ENCODE measurements at regions not wholly inside any gene's neighbourhood (a gene's known extent, or its start where the extent isn't known, plus 50 kb on each side); places are given as distances from the start of the nearest gene placed in this dataset.

- TF ChIP-seq FOXP2 (optimal IDR thresholded peaks at IDR 0.05; ENCODE audit: borderline replicate concordance, extremely low read depth, extremely low read length, insufficient read depth) = no peak
Observed at GRCh38 chr12:13599176-13599575, 382.2 kb downstream of the GRIN2B start.

DNA sequence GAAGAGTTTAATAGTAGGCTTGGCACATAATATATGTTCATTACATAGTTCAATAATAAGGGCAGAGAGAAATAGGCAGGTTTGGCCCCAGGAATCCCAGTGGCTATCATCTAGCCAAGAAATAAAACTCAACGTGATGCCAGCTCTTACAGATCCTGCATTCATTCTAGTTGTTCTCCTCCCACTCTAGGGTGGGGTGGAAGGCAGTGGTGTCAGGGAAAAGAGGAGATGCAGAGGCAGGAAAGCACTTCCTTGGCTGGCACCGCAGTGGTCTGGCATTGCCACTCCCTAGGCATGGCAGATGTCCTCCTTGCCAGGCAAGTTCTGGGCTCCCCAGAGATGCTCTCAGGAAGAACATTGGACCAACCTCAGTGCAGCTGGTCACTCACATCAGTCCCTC, 383.6 kb downstream of the GRIN2B start:
- TF ChIP-seq TAF1 (IDR thresholded peaks at IDR 0.05; ENCODE audit: borderline replicate concordance, insufficient read depth, low read length) = no peak
- TF ChIP-seq, protein P1, sequence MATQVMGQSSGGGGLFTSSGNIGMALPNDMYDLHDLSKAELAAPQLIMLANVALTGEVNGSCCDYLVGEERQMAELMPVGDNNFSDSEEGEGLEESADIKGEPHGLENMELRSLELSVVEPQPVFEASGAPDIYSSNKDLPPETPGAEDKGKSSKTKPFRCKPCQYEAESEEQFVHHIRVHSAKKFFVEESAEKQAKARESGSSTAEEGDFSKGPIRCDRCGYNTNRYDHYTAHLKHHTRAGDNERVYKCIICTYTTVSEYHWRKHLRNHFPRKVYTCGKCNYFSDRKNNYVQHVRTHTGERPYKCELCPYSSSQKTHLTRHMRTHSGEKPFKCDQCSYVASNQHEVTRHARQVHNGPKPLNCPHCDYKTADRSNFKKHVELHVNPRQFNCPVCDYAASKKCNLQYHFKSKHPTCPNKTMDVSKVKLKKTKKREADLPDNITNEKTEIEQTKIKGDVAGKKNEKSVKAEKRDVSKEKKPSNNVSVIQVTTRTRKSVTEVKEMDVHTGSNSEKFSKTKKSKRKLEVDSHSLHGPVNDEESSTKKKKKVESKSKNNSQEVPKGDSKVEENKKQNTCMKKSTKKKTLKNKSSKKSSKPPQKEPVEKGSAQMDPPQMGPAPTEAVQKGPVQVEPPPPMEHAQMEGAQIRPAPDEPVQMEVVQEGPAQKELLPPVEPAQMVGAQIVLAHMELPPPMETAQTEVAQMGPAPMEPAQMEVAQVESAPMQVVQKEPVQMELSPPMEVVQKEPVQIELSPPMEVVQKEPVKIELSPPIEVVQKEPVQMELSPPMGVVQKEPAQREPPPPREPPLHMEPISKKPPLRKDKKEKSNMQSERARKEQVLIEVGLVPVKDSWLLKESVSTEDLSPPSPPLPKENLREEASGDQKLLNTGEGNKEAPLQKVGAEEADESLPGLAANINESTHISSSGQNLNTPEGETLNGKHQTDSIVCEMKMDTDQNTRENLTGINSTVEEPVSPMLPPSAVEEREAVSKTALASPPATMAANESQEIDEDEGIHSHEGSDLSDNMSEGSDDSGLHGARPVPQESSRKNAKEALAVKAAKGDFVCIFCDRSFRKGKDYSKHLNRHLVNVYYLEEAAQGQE (IDR thresholded peaks at IDR 0.05; ENCODE audit: insufficient read depth in 1 of 2, low read depth in 2 of 2, low read length in 2 of 2) = no peak
- TF ChIP-seq SIN3A (IDR thresholded peaks at IDR 0.05; ENCODE audit: borderline replicate concordance, insufficient read depth, low read length) = no peak
- no peak for TF ChIP-seq FOXP2 (optimal IDR thresholded peaks at IDR 0.05; ENCODE audit: borderline replicate concordance, extremely low read depth, extremely low read length, insufficient read depth)
- TF ChIP-seq POLR2AphosphoS5 (IDR thresholded peaks at IDR 0.05; ENCODE audit: low read depth, low read length) = no peak

- TF ChIP-seq POLR2AphosphoS5 (IDR thresholded peaks at IDR 0.05; ENCODE audit: low read depth, low read length) = no peak
- TF ChIP-seq FOXP2 (optimal IDR thresholded peaks at IDR 0.05; ENCODE audit: borderline replicate concordance, extremely low read depth, extremely low read length, insufficient read depth) = no peak
- TF ChIP-seq SIN3A (IDR thresholded peaks at IDR 0.05; ENCODE audit: borderline replicate concordance, insufficient read depth, low read length) = no peak
- TF ChIP-seq, protein P1 (IDR thresholded peaks at IDR 0.05; ENCODE audit: insufficient read depth in 1 of 2, low read depth in 2 of 2, low read length in 2 of 2) = no peak
- TF ChIP-seq TAF1 (IDR thresholded peaks at IDR 0.05; ENCODE audit: borderline replicate concordance, insufficient read depth, low read length) = no peak
Observed at GRCh38 chr12:13597166-13597565, 384.2 kb downstream of the GRIN2B start.

GRCh38 chr12:13596714-13597113, 384.7 kb downstream of the GRIN2B start:
- TF ChIP-seq POLR2AphosphoS5 (IDR thresholded peaks at IDR 0.05; ENCODE audit: low read depth, low read length) (no peak), SIN3A (IDR thresholded peaks at IDR 0.05; ENCODE audit: borderline replicate concordance, insufficient read depth, low read length) (no peak), TAF1 (IDR thresholded peaks at IDR 0.05; ENCODE audit: borderline replicate concordance, insufficient read depth, low read length) (no peak), FOXP2 (optimal IDR thresholded peaks at IDR 0.05; ENCODE audit: borderline replicate concordance, extremely low read depth, extremely low read length, insufficient read depth) (no peak)
- TF ChIP-seq, protein P1 (IDR thresholded peaks at IDR 0.05; ENCODE audit: insufficient read depth in 1 of 2, low read depth in 2 of 2, low read length in 2 of 2) = no peak

DNA sequence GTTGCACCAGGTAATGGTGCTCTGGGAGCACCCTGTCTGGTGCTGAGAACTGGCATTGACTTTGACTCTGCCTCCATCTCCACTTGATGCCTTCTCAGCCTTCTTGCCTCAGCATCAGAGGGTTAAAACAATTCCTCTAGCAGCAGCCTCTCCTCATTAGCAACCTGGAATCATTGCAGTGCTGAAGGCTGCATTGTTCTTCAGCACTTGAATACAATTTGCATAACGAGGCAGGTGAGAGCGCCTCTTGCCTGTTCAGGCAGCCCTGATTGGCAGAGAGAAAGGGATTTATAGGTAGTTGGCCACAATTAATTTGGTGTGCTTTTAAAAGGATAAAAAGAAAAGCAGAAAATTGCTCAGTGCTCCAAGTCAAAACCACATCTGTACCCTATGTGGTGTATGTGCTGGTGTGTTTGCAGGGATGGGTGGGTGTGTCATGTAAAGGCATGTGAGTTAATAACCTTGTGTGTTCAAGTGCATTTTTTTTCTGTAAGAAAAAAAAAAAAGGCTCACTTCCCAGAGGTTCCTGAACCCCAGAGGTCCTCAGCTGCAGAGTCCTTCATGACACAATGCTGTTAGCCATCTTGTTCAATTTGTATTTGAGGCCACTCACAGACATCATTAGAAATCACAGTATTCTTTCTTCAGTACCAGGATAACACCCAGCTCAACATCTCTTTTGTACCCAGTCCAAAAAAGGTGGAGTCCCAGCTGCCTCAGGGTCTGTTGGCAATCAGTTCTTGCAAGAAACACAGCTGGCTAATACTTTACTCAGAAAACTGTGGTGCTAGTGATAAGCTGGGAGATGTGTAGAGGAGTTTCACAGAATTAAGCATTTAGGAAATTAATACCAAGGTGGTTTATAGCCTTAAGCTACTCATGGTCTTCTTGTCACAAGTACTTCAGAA, 385.6 kb downstream of the GRIN2B start:
- TF ChIP-seq FOXP2 (optimal IDR thresholded peaks at IDR 0.05; ENCODE audit: borderline replicate concordance, extremely low read depth, extremely low read length, insufficient read depth) = no peak
- TF ChIP-seq, protein P1 (IDR thresholded peaks at IDR 0.05; ENCODE audit: insufficient read depth in 1 of 2, low read depth in 2 of 2, low read length in 2 of 2) = no peak
- no peak for TF ChIP-seq POLR2AphosphoS5 (IDR thresholded peaks at IDR 0.05; ENCODE audit: low read depth, low read length)
- TF ChIP-seq SIN3A (IDR thresholded peaks at IDR 0.05; ENCODE audit: borderline replicate concordance, insufficient read depth, low read length) = no peak
- no peak for TF ChIP-seq TAF1 (IDR thresholded peaks at IDR 0.05; ENCODE audit: borderline replicate concordance, insufficient read depth, low read length)

All from PFSK-1 (cell line).